WTC11 (cell line): ENCODE measurements at regions not wholly inside any gene's neighbourhood (a gene's known extent, or its start where the extent isn't known, plus 50 kb on each side); places are given as distances from the start of the nearest gene placed in this dataset.

Experiments used
- ATAC-seq: fragments of 200-7000 bp; cut with Tn5 transposase; 2 replicates; pipeline ENCODE4 v1.10.0; 2021; ENCODE audit warnings: mild to moderate bottlenecking, moderate library complexity
- CTCF ChIA-PET: fragments of 300-600 bp; sonication (Branson Sonifier 250); formaldehyde crosslinking; loops from one replicate; lab custom pipeline; 2021; ENCODE audit warnings: antibody characterized with exemption; lab: Charles Lee
- POLR2A ChIA-PET: fragments of 350-600 bp; sonication (Branson Sonifier 250); formaldehyde crosslinking; loops from one replicate; lab custom pipeline; 2021; ENCODE audit warnings: antibody characterized with exemption; lab: Charles Lee
- DNase-seq: peaks from one replicate; pipeline ENCODE4 v3.0.0; 2021; ENCODE audit warnings: low spot score
- H3K27ac Mint-ChIP-seq: 2 replicates; pipeline ENCODE4 v1.8.0; 2021; ENCODE audit warnings: mixed read lengths
- H3K27me3 Mint-ChIP-seq: 2 replicates; pipeline ENCODE4 v1.8.0; 2021; ENCODE audit warnings: low read depth, mild to moderate bottlenecking, moderate library complexity, mixed read lengths
- H3K36me3 Mint-ChIP-seq: 2 replicates; pipeline ENCODE4 v1.8.0; 2021; ENCODE audit warnings: mixed read lengths
- H3K4me1 Mint-ChIP-seq: 2 replicates; pipeline ENCODE4 v1.8.0; 2022; ENCODE audit warnings: mixed read lengths
- H3K4me3 Mint-ChIP-seq: 2 replicates; pipeline ENCODE4 v1.8.0; 2021; ENCODE audit warnings: mild to moderate bottlenecking, moderate library complexity, mixed read lengths
- H3K9me3 Mint-ChIP-seq: 2 replicates; pipeline ENCODE4 v1.8.0; 2021; ENCODE audit warnings: mixed read lengths
- CREB1 ChIP-seq: sonication (generic); formaldehyde crosslinking; IDR thresholded peaks from 2 replicates; pipeline ENCODE4 v1.8.0; 2023; ENCODE audit warnings: mild to moderate bottlenecking, missing genetic modification reagents
- CREM ChIP-seq: sonication (generic); formaldehyde crosslinking; IDR thresholded peaks from 2 replicates; pipeline ENCODE4 v1.8.1; 2022; ENCODE audit warnings: mild to moderate bottlenecking, missing genetic modification reagents, moderate library complexity
- E2F5 ChIP-seq: sonication (generic); formaldehyde crosslinking; IDR thresholded peaks from 2 replicates; pipeline ENCODE4 v1.8.1; 2022; ENCODE audit warnings: mild to moderate bottlenecking, moderate library complexity, missing genetic modification reagents
- ELF4 ChIP-seq: sonication (generic); formaldehyde crosslinking; IDR thresholded peaks from 2 replicates; pipeline ENCODE4 v1.8.1; 2022; ENCODE audit warnings: low read depth, mild to moderate bottlenecking, moderate library complexity, missing genetic modification reagents
- ESRRA ChIP-seq: sonication (generic); formaldehyde crosslinking; IDR thresholded peaks from 2 replicates; pipeline ENCODE4 v1.8.1; 2022; ENCODE audit warnings: mild to moderate bottlenecking, missing genetic modification reagents, borderline replicate concordance
- GTF2I ChIP-seq: fragments of 250-450 bp; sonication (Bioruptor Pico); conservative IDR thresholded peaks from 2 replicates; pipeline ENCODE4 v1.4.0; 2021; ENCODE audit warnings: mild to moderate bottlenecking
- IRF1 ChIP-seq: sonication (generic); formaldehyde crosslinking; IDR thresholded peaks from 2 replicates; pipeline ENCODE4 v1.8.0; 2023; ENCODE audit warnings: missing genetic modification reagents
- NFYB ChIP-seq: sonication (generic); formaldehyde crosslinking; conservative IDR thresholded peaks from 2 replicates; pipeline ENCODE4 v1.8.0; 2022; ENCODE audit warnings: low read depth, missing genetic modification reagents
- OVOL2 ChIP-seq: fragments of 250-450 bp; sonication (Bioruptor Pico); IDR thresholded peaks from 2 replicates; pipeline ENCODE4 v1.9.0; 2021; ENCODE audit warnings: mild to moderate bottlenecking, borderline replicate concordance
- RORB ChIP-seq: fragments of 250-450 bp; sonication (Bioruptor Pico); IDR thresholded peaks from 2 replicates; pipeline ENCODE4 v1.9.0; 2021; ENCODE audit warnings: mild to moderate bottlenecking
- SOX15 ChIP-seq: fragments of 250-450 bp; sonication (Bioruptor Pico); IDR thresholded peaks from 2 replicates; pipeline ENCODE4 v1.9.0; 2021; ENCODE audit warnings: mild to moderate bottlenecking
- TEAD4 ChIP-seq: sonication (generic); formaldehyde crosslinking; IDR thresholded peaks from 2 replicates; pipeline ENCODE4 v1.8.0; 2022; ENCODE audit warnings: mild to moderate bottlenecking, missing genetic modification reagents
- ZBTB43 ChIP-seq: sonication (generic); formaldehyde crosslinking; IDR thresholded peaks from 2 replicates; pipeline ENCODE4 v1.8.1; 2023; ENCODE audit warnings: mild to moderate bottlenecking, missing genetic modification reagents
- ZNF232 ChIP-seq: sonication (generic); formaldehyde crosslinking; IDR thresholded peaks from 2 replicates; pipeline ENCODE4 v1.8.0; 2022; ENCODE audit warnings: mild to moderate bottlenecking, missing genetic modification reagents
- TF ChIP-seq, protein P1 (sequence below): sonication (generic); formaldehyde crosslinking; IDR thresholded peaks from 2 replicates; pipeline ENCODE4 v1.8.0; 2022; ENCODE audit warnings: mild to moderate bottlenecking, missing genetic modification reagents
- TF ChIP-seq, protein P2 (sequence below): sonication (generic); formaldehyde crosslinking; conservative IDR thresholded peaks from 2 replicates; pipeline ENCODE4 v1.8.1; 2022; ENCODE audit warnings: mild to moderate bottlenecking, missing genetic modification reagents
- TF ChIP-seq, protein P3 (sequence below): sonication (generic); formaldehyde crosslinking; IDR thresholded peaks from 2 replicates; pipeline ENCODE4 v1.8.1; 2022; ENCODE audit warnings: mild to moderate bottlenecking, missing genetic modification reagents, moderate library complexity, borderline replicate concordance
- TF ChIP-seq, protein P4 (sequence below): sonication (generic); formaldehyde crosslinking; IDR thresholded peaks from 2 replicates; pipeline ENCODE4 v1.8.0; 2022; ENCODE audit warnings: missing genetic modification reagents
- TF ChIP-seq, protein P5 (sequence below): fragments of 250-450 bp; sonication (Bioruptor Pico); IDR thresholded peaks from 2 replicates; pipeline ENCODE4 v2.1.2; 2022; ENCODE audit warnings: mild to moderate bottlenecking, moderate library complexity
- TF ChIP-seq, protein P6 (sequence below): sonication (generic); formaldehyde crosslinking; IDR thresholded peaks from 2 replicates; pipeline ENCODE4 v1.8.1; 2022; ENCODE audit warnings: missing genetic modification reagents, borderline replicate concordance
- TF ChIP-seq, protein P7 (sequence below): sonication (generic); formaldehyde crosslinking; IDR thresholded peaks from 2 replicates; pipeline ENCODE4 v1.8.1; 2023; ENCODE audit warnings: mild to moderate bottlenecking, missing genetic modification reagents

DNA sequence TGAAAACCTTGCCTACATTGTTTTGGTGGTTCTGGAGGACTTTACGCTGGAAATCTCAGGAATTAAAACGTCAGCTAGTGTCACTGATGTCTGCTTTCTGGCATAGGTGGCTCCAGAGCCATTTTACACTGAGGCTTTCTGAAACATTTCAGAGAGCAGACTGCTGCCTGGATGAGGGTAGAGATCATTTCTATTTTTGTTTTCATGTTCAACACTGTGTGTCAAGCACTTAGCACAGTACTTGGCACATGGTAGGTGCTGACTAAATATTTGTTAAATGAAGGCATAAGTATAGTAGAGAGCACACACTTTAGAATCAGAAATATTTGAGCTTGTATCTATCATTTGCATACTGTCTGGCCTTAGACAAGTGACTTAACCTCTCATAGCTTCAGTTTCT is 59.1 kb upstream of the FRY start (continued):
- TF ChIP-seq CREM: no peak
- TF ChIP-seq, protein P1, sequence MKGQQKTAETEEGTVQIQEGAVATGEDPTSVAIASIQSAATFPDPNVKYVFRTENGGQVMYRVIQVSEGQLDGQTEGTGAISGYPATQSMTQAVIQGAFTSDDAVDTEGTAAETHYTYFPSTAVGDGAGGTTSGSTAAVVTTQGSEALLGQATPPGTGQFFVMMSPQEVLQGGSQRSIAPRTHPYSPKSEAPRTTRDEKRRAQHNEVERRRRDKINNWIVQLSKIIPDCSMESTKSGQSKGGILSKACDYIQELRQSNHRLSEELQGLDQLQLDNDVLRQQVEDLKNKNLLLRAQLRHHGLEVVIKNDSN (CRISPR knock-in tag): no peak
- no peak for TF ChIP-seq IRF1 (CRISPR knock-in tag)
- TF ChIP-seq NFYB: no peak
- TF ChIP-seq, protein P2, sequence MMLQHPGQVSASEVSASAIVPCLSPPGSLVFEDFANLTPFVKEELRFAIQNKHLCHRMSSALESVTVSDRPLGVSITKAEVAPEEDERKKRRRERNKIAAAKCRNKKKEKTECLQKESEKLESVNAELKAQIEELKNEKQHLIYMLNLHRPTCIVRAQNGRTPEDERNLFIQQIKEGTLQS (CRISPR knock-in tag): no peak
- TF ChIP-seq CREB1 (CRISPR knock-in tag): no peak
- no peak for TF ChIP-seq ZNF232 (CRISPR knock-in tag)
- TF ChIP-seq, protein P3, sequence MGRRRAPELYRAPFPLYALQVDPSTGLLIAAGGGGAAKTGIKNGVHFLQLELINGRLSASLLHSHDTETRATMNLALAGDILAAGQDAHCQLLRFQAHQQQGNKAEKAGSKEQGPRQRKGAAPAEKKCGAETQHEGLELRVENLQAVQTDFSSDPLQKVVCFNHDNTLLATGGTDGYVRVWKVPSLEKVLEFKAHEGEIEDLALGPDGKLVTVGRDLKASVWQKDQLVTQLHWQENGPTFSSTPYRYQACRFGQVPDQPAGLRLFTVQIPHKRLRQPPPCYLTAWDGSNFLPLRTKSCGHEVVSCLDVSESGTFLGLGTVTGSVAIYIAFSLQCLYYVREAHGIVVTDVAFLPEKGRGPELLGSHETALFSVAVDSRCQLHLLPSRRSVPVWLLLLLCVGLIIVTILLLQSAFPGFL (CRISPR knock-in tag): no peak
- TF ChIP-seq GTF2I (CRISPR knock-in tag): no peak
- no peak for TF ChIP-seq E2F5 (CRISPR knock-in tag)
- TF ChIP-seq, protein P4, sequence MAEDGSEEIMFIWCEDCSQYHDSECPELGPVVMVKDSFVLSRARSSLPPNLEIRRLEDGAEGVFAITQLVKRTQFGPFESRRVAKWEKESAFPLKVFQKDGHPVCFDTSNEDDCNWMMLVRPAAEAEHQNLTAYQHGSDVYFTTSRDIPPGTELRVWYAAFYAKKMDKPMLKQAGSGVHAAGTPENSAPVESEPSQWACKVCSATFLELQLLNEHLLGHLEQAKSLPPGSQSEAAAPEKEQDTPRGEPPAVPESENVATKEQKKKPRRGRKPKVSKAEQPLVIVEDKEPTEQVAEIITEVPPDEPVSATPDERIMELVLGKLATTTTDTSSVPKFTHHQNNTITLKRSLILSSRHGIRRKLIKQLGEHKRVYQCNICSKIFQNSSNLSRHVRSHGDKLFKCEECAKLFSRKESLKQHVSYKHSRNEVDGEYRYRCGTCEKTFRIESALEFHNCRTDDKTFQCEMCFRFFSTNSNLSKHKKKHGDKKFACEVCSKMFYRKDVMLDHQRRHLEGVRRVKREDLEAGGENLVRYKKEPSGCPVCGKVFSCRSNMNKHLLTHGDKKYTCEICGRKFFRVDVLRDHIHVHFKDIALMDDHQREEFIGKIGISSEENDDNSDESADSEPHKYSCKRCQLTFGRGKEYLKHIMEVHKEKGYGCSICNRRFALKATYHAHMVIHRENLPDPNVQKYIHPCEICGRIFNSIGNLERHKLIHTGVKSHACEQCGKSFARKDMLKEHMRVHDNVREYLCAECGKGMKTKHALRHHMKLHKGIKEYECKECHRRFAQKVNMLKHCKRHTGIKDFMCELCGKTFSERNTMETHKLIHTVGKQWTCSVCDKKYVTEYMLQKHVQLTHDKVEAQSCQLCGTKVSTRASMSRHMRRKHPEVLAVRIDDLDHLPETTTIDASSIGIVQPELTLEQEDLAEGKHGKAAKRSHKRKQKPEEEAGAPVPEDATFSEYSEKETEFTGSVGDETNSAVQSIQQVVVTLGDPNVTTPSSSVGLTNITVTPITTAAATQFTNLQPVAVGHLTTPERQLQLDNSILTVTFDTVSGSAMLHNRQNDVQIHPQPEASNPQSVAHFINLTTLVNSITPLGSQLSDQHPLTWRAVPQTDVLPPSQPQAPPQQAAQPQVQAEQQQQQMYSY: no peak

DNA sequence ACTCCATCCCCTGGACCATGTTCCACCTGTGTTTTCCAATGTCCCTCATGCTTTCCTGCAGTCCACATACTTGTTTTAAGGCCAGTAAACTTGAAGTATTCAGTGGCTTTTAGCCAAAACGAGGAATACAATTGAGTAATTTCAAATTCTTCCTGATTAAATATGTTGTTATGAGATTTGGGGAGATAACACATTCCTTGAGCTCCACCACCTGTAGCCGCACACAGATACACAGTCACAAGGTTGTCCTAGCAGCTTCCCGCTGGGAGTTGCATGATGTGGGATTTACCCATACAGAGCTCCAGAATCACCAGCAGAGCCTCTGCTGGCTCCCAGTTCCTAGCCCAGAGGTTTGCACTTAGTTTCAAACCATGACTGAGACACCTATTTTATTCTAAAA is 53.6 kb upstream of the FRY start:
- H3K9me3 Mint-ChIP-seq: no peaks in the 10 kb centered on the region
- no peaks in the 10 kb centered on the region for H3K27me3 Mint-ChIP-seq
- H3K27ac Mint-ChIP-seq: no peak overlapping the region
- H3K4me3 Mint-ChIP-seq: no peak overlapping the region
- ChIA-PET POLR2A (no interaction called here), CTCF (no interaction called here)
- DNase-seq (no peak), ATAC-seq (no peak)
- H3K36me3 Mint-ChIP-seq: no peaks in the 10 kb centered on the region
- peaks cover 5% of the 10 kb centered on the region for H3K4me1 Mint-ChIP-seq
- TF ChIP-seq, protein P5, sequence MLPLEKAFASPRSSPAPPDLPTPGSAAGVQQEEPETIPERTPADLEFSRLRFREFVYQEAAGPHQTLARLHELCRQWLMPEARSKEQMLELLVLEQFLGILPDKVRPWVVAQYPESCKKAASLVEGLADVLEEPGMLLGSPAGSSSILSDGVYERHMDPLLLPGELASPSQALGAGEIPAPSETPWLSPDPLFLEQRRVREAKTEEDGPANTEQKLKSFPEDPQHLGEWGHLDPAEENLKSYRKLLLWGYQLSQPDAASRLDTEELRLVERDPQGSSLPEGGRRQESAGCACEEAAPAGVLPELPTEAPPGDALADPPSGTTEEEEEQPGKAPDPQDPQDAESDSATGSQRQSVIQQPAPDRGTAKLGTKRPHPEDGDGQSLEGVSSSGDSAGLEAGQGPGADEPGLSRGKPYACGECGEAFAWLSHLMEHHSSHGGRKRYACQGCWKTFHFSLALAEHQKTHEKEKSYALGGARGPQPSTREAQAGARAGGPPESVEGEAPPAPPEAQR (CRISPR knock-in tag): no peak
- TF ChIP-seq, protein P6, sequence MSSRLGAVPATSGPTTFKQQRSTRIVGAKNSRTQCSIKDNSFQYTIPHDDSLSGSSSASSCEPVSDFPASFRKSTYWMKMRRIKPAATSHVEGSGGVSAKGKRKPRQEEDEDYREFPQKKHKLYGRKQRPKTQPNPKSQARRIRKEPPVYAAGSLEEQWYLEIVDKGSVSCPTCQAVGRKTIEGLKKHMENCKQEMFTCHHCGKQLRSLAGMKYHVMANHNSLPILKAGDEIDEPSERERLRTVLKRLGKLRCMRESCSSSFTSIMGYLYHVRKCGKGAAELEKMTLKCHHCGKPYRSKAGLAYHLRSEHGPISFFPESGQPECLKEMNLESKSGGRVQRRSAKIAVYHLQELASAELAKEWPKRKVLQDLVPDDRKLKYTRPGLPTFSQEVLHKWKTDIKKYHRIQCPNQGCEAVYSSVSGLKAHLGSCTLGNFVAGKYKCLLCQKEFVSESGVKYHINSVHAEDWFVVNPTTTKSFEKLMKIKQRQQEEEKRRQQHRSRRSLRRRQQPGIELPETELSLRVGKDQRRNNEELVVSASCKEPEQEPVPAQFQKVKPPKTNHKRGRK (CRISPR knock-in tag): no peak
- TF ChIP-seq, protein P7, sequence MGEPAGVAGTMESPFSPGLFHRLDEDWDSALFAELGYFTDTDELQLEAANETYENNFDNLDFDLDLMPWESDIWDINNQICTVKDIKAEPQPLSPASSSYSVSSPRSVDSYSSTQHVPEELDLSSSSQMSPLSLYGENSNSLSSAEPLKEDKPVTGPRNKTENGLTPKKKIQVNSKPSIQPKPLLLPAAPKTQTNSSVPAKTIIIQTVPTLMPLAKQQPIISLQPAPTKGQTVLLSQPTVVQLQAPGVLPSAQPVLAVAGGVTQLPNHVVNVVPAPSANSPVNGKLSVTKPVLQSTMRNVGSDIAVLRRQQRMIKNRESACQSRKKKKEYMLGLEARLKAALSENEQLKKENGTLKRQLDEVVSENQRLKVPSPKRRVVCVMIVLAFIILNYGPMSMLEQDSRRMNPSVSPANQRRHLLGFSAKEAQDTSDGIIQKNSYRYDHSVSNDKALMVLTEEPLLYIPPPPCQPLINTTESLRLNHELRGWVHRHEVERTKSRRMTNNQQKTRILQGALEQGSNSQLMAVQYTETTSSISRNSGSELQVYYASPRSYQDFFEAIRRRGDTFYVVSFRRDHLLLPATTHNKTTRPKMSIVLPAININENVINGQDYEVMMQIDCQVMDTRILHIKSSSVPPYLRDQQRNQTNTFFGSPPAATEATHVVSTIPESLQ: no peak
- TF ChIP-seq RORB: no peak
- TF ChIP-seq ZBTB43 (CRISPR knock-in tag): no peak
- no peak for TF ChIP-seq SOX15 (CRISPR knock-in tag)
- no peak for TF ChIP-seq ELF4 (CRISPR knock-in tag)
- TF ChIP-seq ESRRA (CRISPR knock-in tag): no peak
- TF ChIP-seq TEAD4 (CRISPR knock-in tag): no peak
- TF ChIP-seq OVOL2 (CRISPR knock-in tag): no peak
